ENCODE measurements at regions not wholly inside any gene's neighbourhood (a gene's known extent, or its start where the extent isn't known, plus 50 kb on each side); places are given as distances from the start of the nearest gene placed in this dataset.
A peak's percentile ranks its signal among the peaks of the same experiment; 100 is the strongest.

GRCh38 chr4:102441978-102442911 is 58.9 kb upstream of the NFKB1 start:
- no peak for DNase-seq

- DNase-seq: no peak
Observed at GRCh38 chr4:102444752-102445151, 56.4 kb upstream of the NFKB1 start.

- no peak for DNase-seq
Observed at GRCh38 chr4:102445213-102445612, 55.9 kb upstream of the NFKB1 start.

GRCh38 chr4:102447413-102447812 is 53.7 kb upstream of the NFKB1 start:
- no peak for DNase-seq

- DNase-seq: peak; percentile 65
Observed at GRCh38 chr4:102449751-102450352, 51.3 kb upstream of the NFKB1 start.

GRCh38 chr4:102451266-102451665 is 49.9 kb upstream of the NFKB1 start:
- DNase-seq: no peak

Data from DMS153 (cell line).